Stimulated activated CD4-positive, alpha-beta T cell treated with anti-CD3 and anti-CD28 coated beads, Interleukin-1b, Interleukin-23, amount 100 ng/mL, for 4 hours (primary cell): ENCODE measurements at regions not wholly inside any gene's neighbourhood (a gene's known extent, or its start where the extent isn't known, plus 50 kb on each side); places are given as distances from the start of the nearest gene placed in this dataset.

Experiments
- DNase-seq, 2 donors: peaks; one replicate each; pipeline ENCODE4 v3.0.0-alpha.2; 2020; ENCODE audit warnings: low read depth in 2 of 2

- DNase-seq = no peak
Observed at GRCh38 chr5:92402956-92403702, 1020.0 kb upstream of the ARRDC3 start.

- no peak for DNase-seq
Observed at GRCh38 chr5:92402045-92402444, 1018.9 kb upstream of the ARRDC3 start.

- no peak for DNase-seq
Observed at GRCh38 chr5:92401492-92401891, 1018.4 kb upstream of the ARRDC3 start.

- no peak for DNase-seq
Observed at GRCh38 chr5:92394936-92395335, 1011.8 kb upstream of the ARRDC3 start.

GRCh38 chr5:92390657-92391056, 1007.5 kb upstream of the ARRDC3 start:
- no peak for DNase-seq

GRCh38 chr5:92380069-92380770, 997.1 kb upstream of the ARRDC3 start:
- DNase-seq = no peak

- no peak for DNase-seq
Observed at GRCh38 chr5:92378966-92379611, 996.0 kb upstream of the ARRDC3 start.

GRCh38 chr5:92374859-92375258, 991.7 kb upstream of the ARRDC3 start:
- no peak for DNase-seq

GRCh38 chr5:92372766-92373165, 989.6 kb upstream of the ARRDC3 start:
- no peak for DNase-seq

GRCh38 chr5:92371889-92372235, 988.7 kb upstream of the ARRDC3 start:
- no peak for DNase-seq

GRCh38 chr5:92371171-92371888, 988.2 kb upstream of the ARRDC3 start:
- no peak for DNase-seq

- no peak for DNase-seq
Observed at GRCh38 chr5:92370032-92370431, 986.9 kb upstream of the ARRDC3 start.

GRCh38 chr5:92369587-92369986, 986.5 kb upstream of the ARRDC3 start:
- no peak for DNase-seq

- no peak for DNase-seq
Observed at GRCh38 chr5:92364986-92365550, 982.0 kb upstream of the ARRDC3 start.

GRCh38 chr5:92353107-92354030, 970.3 kb upstream of the ARRDC3 start:
- DNase-seq = no peak

- no peak for DNase-seq
Observed at GRCh38 chr5:92337772-92338234, 954.7 kb upstream of the ARRDC3 start.

GRCh38 chr5:92332039-92332438, 948.9 kb upstream of the ARRDC3 start:
- no peak for DNase-seq

GRCh38 chr5:92330365-92330764, 947.2 kb upstream of the ARRDC3 start:
- no peak for DNase-seq

GRCh38 chr5:92329759-92330158, 946.6 kb upstream of the ARRDC3 start:
- no peak for DNase-seq

GRCh38 chr5:92328584-92329259, 945.6 kb upstream of the ARRDC3 start:
- no peak for DNase-seq
